Loucy (cell line): ENCODE measurements at regions not wholly inside any gene's neighbourhood (a gene's known extent, or its start where the extent isn't known, plus 50 kb on each side); places are given as distances from the start of the nearest gene placed in this dataset.
"Not testable (repeated sequence)": the region's sequence is repeated elsewhere in the genome, so short reads cannot be mapped to it uniquely, and the experiment has no call there.

ENCODE experiments used
- H2AFZ ChIP-seq: fragments of 200-600 bp; sonication (generic); 2 replicates; pipeline ENCODE4 v1.6.0; 2016; ENCODE audit warnings: antibody characterized with exemption, mild to moderate bottlenecking, low read length, moderate library complexity
- H3F3A ChIP-seq: fragments of 200-600 bp; 2 replicates; pipeline ENCODE4 v1.6.0; 2016; ENCODE audit warnings: antibody characterized with exemption, low read depth, mild to moderate bottlenecking
- H3K27me3 ChIP-seq: fragments of 200-600 bp; sonication (generic); 2 replicates; pipeline ENCODE4 v1.6.1; 2014; ENCODE audit warnings: low read length, mild to moderate bottlenecking; ENCODE audit not compliant: insufficient read depth, poor library complexity, severe bottlenecking
- H3K36me3 ChIP-seq: fragments of 200-600 bp; sonication (generic); 2 replicates; pipeline ENCODE4 v1.6.1; 2016; ENCODE audit warnings: low read length; ENCODE audit not compliant: insufficient read depth
- H3K4me1 ChIP-seq: fragments of 200-600 bp; sonication (generic); 2 replicates; pipeline ENCODE4 v1.5.1; 2014; ENCODE audit warnings: low read length, mild to moderate bottlenecking; ENCODE audit not compliant: insufficient read depth, poor library complexity, severe bottlenecking
- H3K4me2 ChIP-seq: fragments of 200-600 bp; sonication (generic); 2 replicates; pipeline ENCODE4 v1.6.0; 2014; ENCODE audit warnings: antibody characterized with exemption, low read length, low read depth, mild to moderate bottlenecking; ENCODE audit not compliant: poor library complexity, severe bottlenecking
- H3K4me3 ChIP-seq: fragments of 200-600 bp; sonication (generic); 2 replicates; pipeline ENCODE4 v1.5.1; 2014; ENCODE audit warnings: low read length, mild to moderate bottlenecking, mixed read lengths; ENCODE audit not compliant: poor library complexity, severe bottlenecking
- H3K79me2 ChIP-seq: fragments of 200-600 bp; sonication (generic); 2 replicates; pipeline ENCODE4 v1.6.1; 2014; ENCODE audit warnings: low read length; ENCODE audit not compliant: insufficient read depth
- H3K9ac ChIP-seq: fragments of 200-600 bp; sonication (generic); 2 replicates; pipeline ENCODE4 v1.6.0; 2014; ENCODE audit warnings: mild to moderate bottlenecking, low read depth, low read length, moderate library complexity; ENCODE audit not compliant: poor library complexity, severe bottlenecking
- H3K9me2 ChIP-seq: fragments of 200-600 bp; sonication (generic); replicated peaks from 2 replicates; pipeline ENCODE4 v1.6.1; 2016; ENCODE audit warnings: low read depth, low read length, mixed read lengths
- H3K9me3 ChIP-seq: fragments of 200-600 bp; sonication (generic); 2 replicates; pipeline ENCODE4 v1.6.1; 2014; ENCODE audit warnings: mild to moderate bottlenecking, antibody characterized with exemption, low read length, low read depth; ENCODE audit not compliant: insufficient read depth
- H4K20me1 ChIP-seq: fragments of 200-600 bp; sonication (generic); 2 replicates; pipeline ENCODE4 v1.6.0; 2014; ENCODE audit warnings: antibody characterized with exemption, low read length, mild to moderate bottlenecking; ENCODE audit not compliant: insufficient read depth, poor library complexity, severe bottlenecking
- CTCF ChIP-seq: fragments of 200-600 bp; sonication (generic); conservative IDR thresholded peaks from 2 replicates; pipeline ENCODE4 v1.5.1; 2014; ENCODE audit warnings: mild to moderate bottlenecking, antibody characterized with exemption, low read length
- EZH2phosphoT487 ChIP-seq: fragments of 200-600 bp; IDR thresholded peaks from 2 replicates; pipeline ENCODE4 v1.6.1; 2018; ENCODE audit warnings: antibody characterized with exemption, mild to moderate bottlenecking, moderate library complexity, borderline replicate concordance

GRCh38 chr13:88718781-88719180, 1047.6 kb downstream of the SLITRK5 start:
- H3K9me3 ChIP-seq = no peaks in the 10 kb centered on the region; the same call in 1 of the 2 replicates
- no peak overlapping the region for H3K4me3 ChIP-seq
- H3F3A ChIP-seq = no peaks in the 10 kb centered on the region
- no peak for TF ChIP-seq EZH2phosphoT487
- TF ChIP-seq CTCF = no peak
- no peak overlapping the region for H3K4me2 ChIP-seq
- H3K27me3 ChIP-seq = no peaks in the 10 kb centered on the region
- no peaks in the 10 kb centered on the region for H3K4me1 ChIP-seq
- H3K36me3 ChIP-seq = no peaks in the 10 kb centered on the region
- H2AFZ ChIP-seq = no peak overlapping the region
- no peak overlapping the region for H3K9ac ChIP-seq
- H3K79me2 ChIP-seq = no peaks in the 10 kb centered on the region
- H3K9me2 ChIP-seq = no peaks in the 10 kb centered on the region
- no peaks in the 10 kb centered on the region for H4K20me1 ChIP-seq

GRCh38 chr13:88726075-88726474, 1054.9 kb downstream of the SLITRK5 start:
- no peaks in the 10 kb centered on the region for H3K4me1 ChIP-seq
- H2AFZ ChIP-seq = no peak overlapping the region
- H3K9me2 ChIP-seq = no peaks in the 10 kb centered on the region
- no peaks in the 10 kb centered on the region for H3K9me3 ChIP-seq
- TF ChIP-seq CTCF = no peak
- no peak for TF ChIP-seq EZH2phosphoT487
- H3F3A ChIP-seq = no peaks in the 10 kb centered on the region
- H3K4me3 ChIP-seq = no peak overlapping the region
- no peaks in the 10 kb centered on the region for H3K27me3 ChIP-seq
- H3K79me2 ChIP-seq = no peaks in the 10 kb centered on the region
- H4K20me1 ChIP-seq = no peaks in the 10 kb centered on the region
- no peak overlapping the region for H3K4me2 ChIP-seq
- H3K9ac ChIP-seq = no peak overlapping the region
- H3K36me3 ChIP-seq = no peaks in the 10 kb centered on the region

GRCh38 chr13:88727236-88727635, 1056.1 kb downstream of the SLITRK5 start:
- H3F3A ChIP-seq, H3K36me3 ChIP-seq, H2AFZ ChIP-seq, H3K9me3 ChIP-seq, H4K20me1 ChIP-seq, H3K9me2 ChIP-seq, H3K9ac ChIP-seq, H3K4me1 ChIP-seq, H3K4me3 ChIP-seq, H3K27me3 ChIP-seq, H3K4me2 ChIP-seq, H3K79me2 ChIP-seq: not testable (repeated sequence)

GRCh38 chr13:88729605-88730004, 1058.4 kb downstream of the SLITRK5 start:
- H3K4me3 ChIP-seq = no peak overlapping the region
- H3K9me3 ChIP-seq = no peaks in the 10 kb centered on the region
- no peak overlapping the region for H3K4me2 ChIP-seq
- TF ChIP-seq EZH2phosphoT487 = no peak
- TF ChIP-seq CTCF = no peak
- H3K36me3 ChIP-seq = no peaks in the 10 kb centered on the region
- no peaks in the 10 kb centered on the region for H3K79me2 ChIP-seq
- no peaks in the 10 kb centered on the region for H3K27me3 ChIP-seq
- no peaks in the 10 kb centered on the region for H3K4me1 ChIP-seq
- H3F3A ChIP-seq = no peaks in the 10 kb centered on the region
- H2AFZ ChIP-seq = no peak overlapping the region
- H3K9me2 ChIP-seq = no peaks in the 10 kb centered on the region
- no peaks in the 10 kb centered on the region for H4K20me1 ChIP-seq
- H3K9ac ChIP-seq = no peak overlapping the region
